ENCODE measurements at regions not wholly inside any gene's neighbourhood (a gene's known extent, or its start where the extent isn't known, plus 50 kb on each side); places are given as distances from the start of the nearest gene placed in this dataset.

DNA sequence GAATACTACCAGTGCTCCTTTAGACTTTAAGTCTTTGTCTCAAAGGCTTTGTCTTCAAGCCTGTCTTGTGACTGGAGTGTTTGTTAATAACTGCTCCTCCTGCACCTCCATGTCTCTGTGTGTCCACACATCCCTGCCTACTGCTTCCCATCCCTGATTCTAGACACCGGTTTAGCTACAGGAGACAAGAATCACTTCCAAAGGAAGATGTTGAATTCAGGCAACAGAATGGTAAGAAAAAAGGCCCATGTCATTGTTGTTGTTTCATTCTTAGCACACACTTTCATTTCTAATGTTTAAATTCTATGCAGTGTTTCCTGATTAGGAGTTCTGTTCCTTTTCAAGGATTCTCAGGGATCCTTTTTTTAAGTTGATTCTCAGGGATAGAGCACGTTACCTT, 293.6 kb upstream of the STXBP5 start:
- TF ChIP-seq EZH2phosphoT487 (IDR thresholded peaks at IDR 0.05; ENCODE audit: borderline replicate concordance, low read length) (no peak), EZH2 (IDR thresholded peaks at IDR 0.05; ENCODE audit: low read length, unreplicated experiment) (no peak)
- TF ChIP-seq, protein P1, sequence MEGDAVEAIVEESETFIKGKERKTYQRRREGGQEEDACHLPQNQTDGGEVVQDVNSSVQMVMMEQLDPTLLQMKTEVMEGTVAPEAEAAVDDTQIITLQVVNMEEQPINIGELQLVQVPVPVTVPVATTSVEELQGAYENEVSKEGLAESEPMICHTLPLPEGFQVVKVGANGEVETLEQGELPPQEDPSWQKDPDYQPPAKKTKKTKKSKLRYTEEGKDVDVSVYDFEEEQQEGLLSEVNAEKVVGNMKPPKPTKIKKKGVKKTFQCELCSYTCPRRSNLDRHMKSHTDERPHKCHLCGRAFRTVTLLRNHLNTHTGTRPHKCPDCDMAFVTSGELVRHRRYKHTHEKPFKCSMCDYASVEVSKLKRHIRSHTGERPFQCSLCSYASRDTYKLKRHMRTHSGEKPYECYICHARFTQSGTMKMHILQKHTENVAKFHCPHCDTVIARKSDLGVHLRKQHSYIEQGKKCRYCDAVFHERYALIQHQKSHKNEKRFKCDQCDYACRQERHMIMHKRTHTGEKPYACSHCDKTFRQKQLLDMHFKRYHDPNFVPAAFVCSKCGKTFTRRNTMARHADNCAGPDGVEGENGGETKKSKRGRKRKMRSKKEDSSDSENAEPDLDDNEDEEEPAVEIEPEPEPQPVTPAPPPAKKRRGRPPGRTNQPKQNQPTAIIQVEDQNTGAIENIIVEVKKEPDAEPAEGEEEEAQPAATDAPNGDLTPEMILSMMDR (conservative IDR thresholded peaks at IDR 0.05; ENCODE audit: low read depth, low read length): no peak

Data from PC-3 (cell line).